ENCODE measurements at regions not wholly inside any gene's neighbourhood (a gene's known extent, or its start where the extent isn't known, plus 50 kb on each side); places are given as distances from the start of the nearest gene placed in this dataset.

- Histone ChIP-seq H3K27me3 (no peaks in the 10 kb centered on the region), H3K4me1 (no peaks in the 10 kb centered on the region), H3K9me3 (no peaks in the 10 kb centered on the region), H3K4me3 (no peak overlapping the region), H3K36me3 (no peaks in the 10 kb centered on the region), H3K27ac (no peak overlapping the region)
- DNase-seq (ENCODE audit: low spot score), result no peak
- TF ChIP-seq, protein P1, sequence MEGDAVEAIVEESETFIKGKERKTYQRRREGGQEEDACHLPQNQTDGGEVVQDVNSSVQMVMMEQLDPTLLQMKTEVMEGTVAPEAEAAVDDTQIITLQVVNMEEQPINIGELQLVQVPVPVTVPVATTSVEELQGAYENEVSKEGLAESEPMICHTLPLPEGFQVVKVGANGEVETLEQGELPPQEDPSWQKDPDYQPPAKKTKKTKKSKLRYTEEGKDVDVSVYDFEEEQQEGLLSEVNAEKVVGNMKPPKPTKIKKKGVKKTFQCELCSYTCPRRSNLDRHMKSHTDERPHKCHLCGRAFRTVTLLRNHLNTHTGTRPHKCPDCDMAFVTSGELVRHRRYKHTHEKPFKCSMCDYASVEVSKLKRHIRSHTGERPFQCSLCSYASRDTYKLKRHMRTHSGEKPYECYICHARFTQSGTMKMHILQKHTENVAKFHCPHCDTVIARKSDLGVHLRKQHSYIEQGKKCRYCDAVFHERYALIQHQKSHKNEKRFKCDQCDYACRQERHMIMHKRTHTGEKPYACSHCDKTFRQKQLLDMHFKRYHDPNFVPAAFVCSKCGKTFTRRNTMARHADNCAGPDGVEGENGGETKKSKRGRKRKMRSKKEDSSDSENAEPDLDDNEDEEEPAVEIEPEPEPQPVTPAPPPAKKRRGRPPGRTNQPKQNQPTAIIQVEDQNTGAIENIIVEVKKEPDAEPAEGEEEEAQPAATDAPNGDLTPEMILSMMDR (IDR thresholded peaks at IDR 0.05), result no peak
Measured at GRCh38 chr13:54884682-54885081, 1856.1 kb downstream of the OLFM4 start.

GRCh38 chr13:54890976-54891375 is 1862.4 kb downstream of the OLFM4 start:
- Histone ChIP-seq H3K27ac (no peak overlapping the region), H3K27me3 (no peaks in the 10 kb centered on the region), H3K4me3 (no peak overlapping the region), H3K4me1 (no peaks in the 10 kb centered on the region), H3K36me3 (no peaks in the 10 kb centered on the region), H3K9me3 (no peaks in the 10 kb centered on the region)
- TF ChIP-seq, protein P1 (IDR thresholded peaks at IDR 0.05), result no peak
- no peak for DNase-seq (ENCODE audit: low spot score)

GRCh38 chr13:54901316-54901715 is 1872.7 kb downstream of the OLFM4 start:
- Histone ChIP-seq H3K27ac (no peak overlapping the region), H3K36me3 (no peaks in the 10 kb centered on the region), H3K4me3 (no peak overlapping the region), H3K9me3 (no peaks in the 10 kb centered on the region), H3K27me3 (no peaks in the 10 kb centered on the region), H3K4me1 (no peaks in the 10 kb centered on the region)
- no peak for DNase-seq (ENCODE audit: low spot score)
- TF ChIP-seq, protein P1 (IDR thresholded peaks at IDR 0.05), result no peak

- no peak for DNase-seq (ENCODE audit: low spot score)
- TF ChIP-seq, protein P1 (IDR thresholded peaks at IDR 0.05), result no peak
- Histone ChIP-seq H3K4me3 (no peak overlapping the region), H3K27ac (no peak overlapping the region), H3K4me1 (no peaks in the 10 kb centered on the region), H3K27me3 (no peaks in the 10 kb centered on the region), H3K36me3 (no peaks in the 10 kb centered on the region), H3K9me3 (no peaks in the 10 kb centered on the region)
Measured at GRCh38 chr13:54912367-54912766, 1883.8 kb downstream of the OLFM4 start.

DNA sequence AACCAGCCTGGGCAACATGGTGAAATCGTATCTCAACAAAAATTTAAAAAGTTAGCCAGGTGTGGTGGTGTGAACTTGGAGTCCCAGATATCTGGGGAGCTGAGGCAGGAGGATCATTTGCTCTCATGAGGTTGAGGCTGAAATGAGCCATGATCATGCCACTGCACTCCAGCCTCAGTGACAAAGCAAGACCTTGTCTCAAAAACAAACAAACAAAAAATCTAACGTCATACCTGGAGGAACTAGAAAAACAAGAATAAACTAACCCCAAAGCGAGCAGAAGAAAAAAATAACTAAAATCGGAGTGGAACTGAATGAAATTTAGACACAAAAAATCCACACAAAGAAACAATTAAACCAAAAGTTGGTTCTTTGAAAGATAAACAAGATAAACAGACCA is 1885.1 kb downstream of the OLFM4 start:
- TF ChIP-seq, protein P1 (IDR thresholded peaks at IDR 0.05), result no peak
- Histone ChIP-seq H3K9me3 (no peaks in the 10 kb centered on the region), H3K4me1 (no peaks in the 10 kb centered on the region), H3K27ac (no peak overlapping the region), H3K4me3 (no peak overlapping the region), H3K36me3 (no peaks in the 10 kb centered on the region), H3K27me3 (no peaks in the 10 kb centered on the region)
- no peak for DNase-seq (ENCODE audit: low spot score)

- no peak overlapping the region for H3K4me3 ChIP-seq
- H3K27ac ChIP-seq, result no peak overlapping the region
- no peak for DNase-seq (ENCODE audit: low spot score)
- H3K4me1 ChIP-seq, result no peaks in the 10 kb centered on the region
- H3K9me3 ChIP-seq, result no peaks in the 10 kb centered on the region
- TF ChIP-seq, protein P1 (IDR thresholded peaks at IDR 0.05), result no peak
- H3K36me3 ChIP-seq, result no peaks in the 10 kb centered on the region
- H3K27me3 ChIP-seq, result no peaks in the 10 kb centered on the region
Measured at GRCh38 chr13:54927538-54927937, 1898.9 kb downstream of the OLFM4 start.

All from right atrium auricular region (tissue), 2 donors.